PC-9 (cell line): ENCODE measurements at regions not wholly inside any gene's neighbourhood (a gene's known extent, or its start where the extent isn't known, plus 50 kb on each side); places are given as distances from the start of the nearest gene placed in this dataset.

ENCODE experiments used
- BruUV-seq: library from RNA; stranded (reverse); fragments of 400-500 nt; replicated peaks from 2 replicates; lab custom pipeline; 2021; lab: Mats Ljungman, UMichigan
- CTCF ChIA-PET: fragments of 300-600 bp; sonication (Branson Sonifier 250); formaldehyde crosslinking; loops from one replicate; lab custom pipeline; 2022; ENCODE audit warnings: antibody characterized with exemption; lab: Charles Lee
- POLR2A ChIA-PET: fragments of 300-600 bp; sonication (Branson Sonifier 250); formaldehyde crosslinking; loops from one replicate; lab custom pipeline; 2022; ENCODE audit warnings: antibody characterized with exemption; ENCODE audit not compliant: unreplicated experiment; lab: Charles Lee
- DNase-seq, 2 experiments: peaks; one replicate each; pipeline versions ENCODE4 v3.0.0 to v3.0.0-alpha.2; 2015 to 2022; ENCODE audit warnings: mixed read lengths in 1 of 2
- H2AFZ ChIP-seq: fragments of 200-600 bp; sonication (generic); 2 replicates; pipeline ENCODE4 v1.8.1; 2017; ENCODE audit warnings: antibody characterized with exemption
- H3F3A ChIP-seq: fragments of 200-600 bp; sonication (generic); 2 replicates; pipeline ENCODE4 v1.8.1; 2017; ENCODE audit warnings: antibody characterized with exemption, mild to moderate bottlenecking, low read depth; ENCODE audit not compliant: insufficient read depth
- H3K27ac ChIP-seq: fragments of 200-600 bp; sonication (generic); 2 replicates; pipeline ENCODE4 v1.6.1; 2016; ENCODE audit warnings: mixed run types
- H3K27me3 ChIP-seq: fragments of 200-600 bp; sonication (generic); 2 replicates; pipeline ENCODE4 v1.6.1; 2016; ENCODE audit warnings: low read depth, mixed run types; ENCODE audit not compliant: insufficient read depth
- H3K36me3 ChIP-seq: fragments of 200-600 bp; sonication (generic); 2 replicates; pipeline ENCODE4 v1.6.1; 2016; ENCODE audit warnings: low read depth, mixed run types
- H3K4me1 ChIP-seq: fragments of 200-600 bp; sonication (generic); replicated peaks from 2 replicates; pipeline ENCODE4 v1.6.1; 2016; ENCODE audit warnings: mixed run types; ENCODE audit not compliant: insufficient read depth
- H3K4me2 ChIP-seq: fragments of 200-600 bp; sonication (generic); 2 replicates; pipeline ENCODE4 v1.6.1; 2017; ENCODE audit warnings: mixed run types
- H3K4me3 ChIP-seq: fragments of 200-600 bp; sonication (generic); 2 replicates; pipeline ENCODE4 v1.6.1; 2016; ENCODE audit warnings: mixed run types
- H3K79me2 ChIP-seq: fragments of 200-600 bp; sonication (generic); 2 replicates; pipeline ENCODE4 v1.6.1; 2017; ENCODE audit warnings: low read depth, mixed run types
- H3K9me2 ChIP-seq: fragments of 200-600 bp; sonication (generic); 2 replicates; pipeline ENCODE4 v1.8.1; 2017; ENCODE audit warnings: mild to moderate bottlenecking; ENCODE audit not compliant: insufficient read depth
- H3K9me3 ChIP-seq: fragments of 200-600 bp; sonication (generic); 2 replicates; pipeline ENCODE4 v1.8.1; 2016; ENCODE audit warnings: low read depth; ENCODE audit not compliant: insufficient read depth
- H4K20me1 ChIP-seq: fragments of 200-600 bp; sonication (generic); 2 replicates; pipeline ENCODE4 v1.8.1; 2017; ENCODE audit not compliant: insufficient read depth
- EZH2 ChIP-seq: fragments of 200-600 bp; sonication (generic); IDR thresholded peaks from 2 replicates; pipeline ENCODE4 v1.8.0; 2017; ENCODE audit warnings: antibody characterized with exemption, low read depth
- intact Hi-C: fragments of 100-400 bp; cut with micrococcal nuclease; formaldehyde crosslinking; loops from one replicate; pipeline ENCODE4 v1.10.0; 2022; ENCODE audit not compliant: unreplicated experiment
- TF ChIP-seq, protein P1 (sequence below): fragments of 200-600 bp; sonication (generic); conservative IDR thresholded peaks from 2 replicates; pipeline ENCODE4 v1.6.1; 2017; ENCODE audit warnings: mixed run types, antibody characterized with exemption, mild to moderate bottlenecking, moderate library complexity

DNA sequence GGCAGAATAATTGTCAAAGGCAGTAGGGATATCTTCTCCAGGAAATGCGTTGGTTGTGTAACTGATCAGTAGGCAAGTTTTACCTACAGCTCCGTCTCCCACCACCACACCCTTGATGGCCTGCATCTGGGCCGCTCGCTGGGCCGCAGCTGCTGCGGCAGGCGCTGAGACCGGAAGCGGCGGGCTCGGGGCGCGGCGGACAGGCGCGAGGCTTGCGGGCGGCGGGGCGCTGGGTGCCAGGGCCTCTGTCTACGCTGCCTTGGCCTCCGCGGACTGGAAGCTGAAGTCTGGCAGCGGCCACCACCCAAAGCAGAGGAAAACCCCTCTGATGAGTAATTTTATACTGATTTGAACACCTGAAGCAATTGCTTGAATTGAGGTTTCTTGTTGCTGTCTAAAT, 124.2 kb upstream of the ZIC3 start:
- Histone ChIP-seq H3K79me2 (no peaks in the 10 kb centered on the region), H3F3A (no peaks in the 10 kb centered on the region), H3K4me2 (no peak overlapping the region), H3K27me3 (no peaks in the 10 kb centered on the region), H3K9me2 (no peaks in the 10 kb centered on the region), H4K20me1 (no peaks in the 10 kb centered on the region), H3K36me3 (no peaks in the 10 kb centered on the region), H3K27ac (no peak overlapping the region), H3K9me3 (no peaks in the 10 kb centered on the region), H2AFZ (no peak overlapping the region), H3K4me3 (no peak overlapping the region), H3K4me1 (no peaks in the 10 kb centered on the region)
- TF ChIP-seq EZH2, result no peak
- TF ChIP-seq, protein P1, sequence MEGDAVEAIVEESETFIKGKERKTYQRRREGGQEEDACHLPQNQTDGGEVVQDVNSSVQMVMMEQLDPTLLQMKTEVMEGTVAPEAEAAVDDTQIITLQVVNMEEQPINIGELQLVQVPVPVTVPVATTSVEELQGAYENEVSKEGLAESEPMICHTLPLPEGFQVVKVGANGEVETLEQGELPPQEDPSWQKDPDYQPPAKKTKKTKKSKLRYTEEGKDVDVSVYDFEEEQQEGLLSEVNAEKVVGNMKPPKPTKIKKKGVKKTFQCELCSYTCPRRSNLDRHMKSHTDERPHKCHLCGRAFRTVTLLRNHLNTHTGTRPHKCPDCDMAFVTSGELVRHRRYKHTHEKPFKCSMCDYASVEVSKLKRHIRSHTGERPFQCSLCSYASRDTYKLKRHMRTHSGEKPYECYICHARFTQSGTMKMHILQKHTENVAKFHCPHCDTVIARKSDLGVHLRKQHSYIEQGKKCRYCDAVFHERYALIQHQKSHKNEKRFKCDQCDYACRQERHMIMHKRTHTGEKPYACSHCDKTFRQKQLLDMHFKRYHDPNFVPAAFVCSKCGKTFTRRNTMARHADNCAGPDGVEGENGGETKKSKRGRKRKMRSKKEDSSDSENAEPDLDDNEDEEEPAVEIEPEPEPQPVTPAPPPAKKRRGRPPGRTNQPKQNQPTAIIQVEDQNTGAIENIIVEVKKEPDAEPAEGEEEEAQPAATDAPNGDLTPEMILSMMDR, result no peak
- DNase-seq, result no peak
- CTCF ChIA-PET, result no interaction called here
- no TSS peak for BruUV-seq
- intact Hi-C loops, result no loop called here
- POLR2A ChIA-PET, result no interaction called here

DNA sequence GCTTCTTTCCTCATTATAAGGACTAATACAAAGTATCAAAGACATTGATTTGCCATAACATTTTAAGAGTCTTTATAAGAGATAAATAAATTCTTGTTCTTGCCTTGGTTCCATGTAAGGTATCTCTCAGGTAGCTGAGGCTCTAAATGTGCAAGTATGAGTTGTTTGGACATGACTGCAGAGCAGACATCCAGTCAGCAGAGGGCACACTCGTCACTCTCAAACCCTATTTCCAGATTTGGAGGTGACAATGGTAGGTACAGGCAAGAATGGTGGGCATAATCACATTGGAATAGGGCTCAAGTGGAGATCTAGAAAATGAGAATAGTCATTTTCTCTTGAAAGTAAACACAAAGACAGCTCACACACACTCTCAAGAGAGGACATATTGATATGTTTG, 133.3 kb upstream of the ZIC3 start:
- Histone ChIP-seq H3K79me2 (no peaks in the 10 kb centered on the region), H2AFZ (no peak overlapping the region), H3K9me3 (no peaks in the 10 kb centered on the region), H3K4me2 (no peak overlapping the region), H3K4me1 (no peaks in the 10 kb centered on the region), H4K20me1 (no peaks in the 10 kb centered on the region), H3F3A (no peaks in the 10 kb centered on the region), H3K27me3 (no peaks in the 10 kb centered on the region), H3K36me3 (no peaks in the 10 kb centered on the region), H3K27ac (no peak overlapping the region), H3K4me3 (no peak overlapping the region), H3K9me2 (no peaks in the 10 kb centered on the region)
- POLR2A ChIA-PET, result no interaction called here
- no peak for TF ChIP-seq EZH2
- TF ChIP-seq, protein P1, result peak; percentile 60
- no TSS peak for BruUV-seq
- CTCF ChIA-PET, result no interaction called here
- no peak for DNase-seq
- intact Hi-C loops, result no loop called here

DNA sequence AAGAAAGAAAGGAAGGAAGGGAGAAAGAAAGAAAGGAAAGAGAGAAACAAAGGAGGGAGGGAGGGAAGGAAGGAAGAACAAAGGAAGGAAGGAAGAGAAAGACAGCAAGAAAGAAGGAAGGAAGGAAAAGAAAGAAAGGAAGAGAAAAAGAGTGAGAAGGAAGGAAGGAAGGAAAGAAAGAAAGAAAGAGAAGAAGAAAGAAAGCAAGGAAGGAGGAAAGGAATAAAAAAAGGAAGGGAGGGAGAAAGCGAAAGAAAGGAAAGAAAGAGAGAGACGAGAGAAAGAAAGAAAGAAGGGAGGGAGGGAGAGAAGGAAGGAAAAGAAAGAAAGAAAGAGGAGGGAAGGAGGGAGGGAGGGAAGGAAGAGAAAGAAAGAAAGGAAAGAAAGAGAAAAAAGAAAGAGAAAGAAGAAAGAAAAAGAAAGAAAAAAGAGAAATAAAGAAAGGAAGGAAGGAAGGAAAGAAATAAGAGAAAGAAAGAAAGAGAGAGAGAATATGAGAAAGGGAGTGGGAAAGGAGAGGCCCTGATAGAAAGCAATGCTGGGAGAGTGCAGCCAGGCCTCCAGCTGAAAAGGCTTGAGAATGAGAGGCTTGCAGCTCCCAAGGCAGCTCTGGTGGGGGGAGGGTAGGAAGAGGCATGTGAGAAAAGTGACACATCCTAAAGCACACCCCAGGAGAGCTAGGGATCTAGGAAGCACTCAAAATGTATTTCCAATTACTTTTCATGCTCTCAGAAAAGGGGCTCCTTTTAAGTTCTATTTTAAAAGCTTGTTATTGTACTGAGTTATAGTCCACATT, 134.0 kb upstream of the ZIC3 start:
- BruUV-seq, result no TSS peak
- TF ChIP-seq, protein P1, result no peak
- no peak for TF ChIP-seq EZH2
- Histone ChIP-seq H2AFZ (no peak overlapping the region), H3K79me2 (no peaks in the 10 kb centered on the region), H3K4me3 (no peak overlapping the region), H3K4me2 (no peak overlapping the region), H3K36me3 (no peaks in the 10 kb centered on the region), H3K27ac (no peak overlapping the region), H4K20me1 (no peaks in the 10 kb centered on the region), H3K4me1 (no peaks in the 10 kb centered on the region), H3K9me3 (no peaks in the 10 kb centered on the region), H3F3A (no peaks in the 10 kb centered on the region), H3K9me2 (no peaks in the 10 kb centered on the region), H3K27me3 (no peaks in the 10 kb centered on the region)
- ChIA-PET CTCF (no interaction called here), POLR2A (no interaction called here)
- intact Hi-C loops, result no loop called here
- DNase-seq, result no peak
